ENCODE measurements at regions not wholly inside any gene's neighbourhood (a gene's known extent, or its start where the extent isn't known, plus 50 kb on each side); places are given as distances from the start of the nearest gene placed in this dataset.
"Not testable (repeated sequence)": the region's sequence is repeated elsewhere in the genome, so short reads cannot be mapped to it uniquely, and the experiment has no call there.

DNA sequence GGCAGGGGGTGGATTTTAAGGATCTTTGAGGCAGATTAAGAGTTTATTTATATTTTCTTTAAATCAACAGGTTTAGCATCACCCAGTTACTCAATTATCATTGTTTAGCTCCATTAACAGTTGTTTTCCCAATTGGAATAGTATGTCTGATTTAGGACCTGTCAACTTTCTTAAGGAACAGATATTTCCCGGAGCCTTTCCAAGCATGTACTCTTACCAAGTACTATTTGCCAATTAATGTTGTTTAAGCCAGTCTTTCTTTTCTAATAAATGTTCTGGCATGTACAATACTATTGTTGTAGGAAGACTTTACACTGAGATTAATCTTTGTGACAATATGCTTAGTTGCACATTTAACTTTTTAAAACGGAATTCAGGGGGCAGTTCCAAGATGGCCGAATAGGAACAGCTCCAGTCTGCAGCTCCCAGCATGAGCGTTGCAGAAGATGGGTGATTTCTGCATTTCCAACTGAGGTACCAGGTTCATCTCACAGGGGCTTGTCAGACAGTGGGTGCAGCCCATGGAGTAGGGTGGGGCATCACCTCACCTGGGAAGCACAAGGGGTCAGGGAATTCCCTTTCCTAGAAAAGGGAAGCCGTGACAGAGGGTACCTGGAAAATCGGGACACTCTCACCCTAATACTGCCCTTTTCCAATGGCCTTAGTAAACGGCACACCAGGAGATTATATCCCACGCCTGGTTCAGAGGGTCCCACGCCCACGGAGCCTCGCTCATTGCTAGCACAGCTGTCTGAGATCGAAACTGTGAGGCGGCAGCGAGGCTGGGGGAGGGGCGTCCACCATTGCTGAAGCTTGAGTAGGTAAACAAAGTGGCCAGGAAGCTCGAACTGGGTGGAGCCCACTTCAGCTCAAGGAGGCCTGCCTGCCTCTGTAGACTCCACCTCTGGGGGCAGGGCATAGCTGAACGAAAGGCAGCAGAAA, 173.7 kb downstream of the LRRC70 start:
- H3K9me3 ChIP-seq; H3K27me3 ChIP-seq; H3K4me3 ChIP-seq; H3K4me1 ChIP-seq; in situ Hi-C loops (cut with MboI; ENCODE audit: low sequenced_read_pairs in 4 of 4); intact Hi-C loops (cut with DNase I; ENCODE audit: low total_unique reads); H3K27ac ChIP-seq; DNase-seq; ATAC-seq; H3K36me3 ChIP-seq: not testable (repeated sequence)

DNA sequence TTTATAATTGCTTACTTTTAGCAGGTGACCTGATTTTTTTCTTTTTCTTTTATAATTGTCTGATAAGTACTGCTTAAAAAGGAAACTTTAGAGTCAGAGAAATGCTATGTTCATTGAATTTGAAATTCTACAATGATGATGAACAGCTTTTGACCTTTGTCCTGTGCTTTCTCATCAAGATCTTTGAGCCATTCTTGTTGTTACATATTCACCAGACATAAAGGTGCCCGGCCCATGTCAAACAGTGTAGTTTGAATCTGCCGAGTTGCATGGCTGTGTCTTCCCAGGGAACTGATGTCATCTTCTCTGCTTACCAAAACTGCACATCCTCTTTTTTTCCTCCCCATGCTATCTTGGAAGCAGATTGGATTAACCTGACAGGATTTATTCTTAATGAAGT, 163.6 kb downstream of the LRRC70 start:
- Histone ChIP-seq H3K27me3 (no peaks in the 10 kb centered on the region), H3K36me3 (no peaks in the 10 kb centered on the region), H3K9me3 (no peaks in the 10 kb centered on the region), H3K4me3 (no peak overlapping the region), H3K27ac (no peak overlapping the region), H3K4me1 (no peaks in the 10 kb centered on the region)
- ATAC-seq (no peak), DNase-seq (no peak)
- intact Hi-C loops (cut with DNase I; ENCODE audit: low total_unique reads), result no loop called here
- TF ChIP-seq POLR2A (IDR thresholded peaks at IDR 0.05) (no peak), CTCF (IDR thresholded peaks at IDR 0.05 in 4 of 5, conservative IDR thresholded peaks at IDR 0.05 in 1 of 5) (no peak)
- in situ Hi-C loops (cut with MboI; ENCODE audit: low sequenced_read_pairs in 4 of 4), result no loop called here

GRCh38 chr5:62741761-62742160, 163.1 kb downstream of the LRRC70 start:
- Histone ChIP-seq H3K27ac (no peak overlapping the region), H3K36me3 (no peaks in the 10 kb centered on the region), H3K27me3 (no peaks in the 10 kb centered on the region), H3K4me1 (no peaks in the 10 kb centered on the region), H3K9me3 (no peaks in the 10 kb centered on the region), H3K4me3 (no peak overlapping the region)
- TF ChIP-seq CTCF (IDR thresholded peaks at IDR 0.05 in 4 of 5, conservative IDR thresholded peaks at IDR 0.05 in 1 of 5) (no peak), POLR2A (IDR thresholded peaks at IDR 0.05) (no peak)
- ATAC-seq, result no peak
- intact Hi-C loops (cut with DNase I; ENCODE audit: low total_unique reads) (no loop called here), in situ Hi-C loops (cut with MboI; ENCODE audit: low sequenced_read_pairs in 4 of 4) (no loop called here)
- DNase-seq, result no peak

DNA sequence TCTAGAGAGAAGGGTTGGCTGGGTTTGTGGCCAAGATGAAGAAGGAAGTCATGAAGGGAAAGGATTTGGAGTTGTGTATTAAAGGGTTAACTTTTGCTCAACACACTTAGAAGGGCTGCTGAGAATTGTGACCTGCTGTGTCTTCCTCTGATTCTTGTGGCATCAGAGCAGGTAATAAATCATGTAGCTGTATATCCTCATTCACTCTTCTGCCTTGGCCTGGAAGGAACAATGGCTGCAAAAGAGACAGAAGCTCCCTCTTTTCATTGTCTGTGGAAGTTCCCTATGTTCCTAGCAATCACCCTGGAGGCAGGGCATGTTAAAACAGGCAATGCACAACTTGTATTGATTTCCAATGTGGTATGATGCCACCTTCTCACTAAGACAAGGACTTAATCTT, 159.1 kb downstream of the LRRC70 start:
- Histone ChIP-seq H3K4me1 (no peaks in the 10 kb centered on the region), H3K9me3 (no peaks in the 10 kb centered on the region), H3K36me3 (no peaks in the 10 kb centered on the region), H3K27me3 (no peaks in the 10 kb centered on the region), H3K27ac (no peak overlapping the region), H3K4me3 (no peak overlapping the region)
- in situ Hi-C loops (cut with MboI; ENCODE audit: low sequenced_read_pairs in 4 of 4), result no loop called here
- DNase-seq (no peak), ATAC-seq (no peak)
- TF ChIP-seq CTCF (IDR thresholded peaks at IDR 0.05 in 4 of 5, conservative IDR thresholded peaks at IDR 0.05 in 1 of 5), result no peak
- no peak for TF ChIP-seq POLR2A (IDR thresholded peaks at IDR 0.05)
- intact Hi-C loops (cut with DNase I; ENCODE audit: low total_unique reads), result no loop called here

DNA sequence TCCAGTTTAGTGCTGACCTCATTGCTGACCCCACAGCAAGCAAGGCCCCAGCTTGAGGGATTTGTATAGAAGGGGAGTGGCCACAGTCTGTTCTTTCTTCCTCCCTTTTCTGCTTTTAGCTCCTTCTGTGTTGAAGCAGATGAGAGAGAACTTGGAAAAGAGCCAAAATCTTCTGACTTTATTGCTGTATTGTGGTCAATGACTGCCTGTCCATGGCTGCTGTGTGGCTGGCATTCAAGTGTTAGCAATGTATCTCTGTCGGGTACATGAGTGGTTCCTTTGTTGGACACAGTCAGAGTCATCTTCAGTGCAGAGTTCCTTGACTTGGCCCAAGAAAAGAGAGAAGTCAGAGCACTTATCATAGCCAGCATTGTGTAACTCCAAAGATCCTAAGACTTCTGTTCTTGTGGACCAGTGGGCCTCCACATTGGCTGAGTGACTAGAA, 154.1 kb downstream of the LRRC70 start:
- TF ChIP-seq CTCF (IDR thresholded peaks at IDR 0.05 in 4 of 5, conservative IDR thresholded peaks at IDR 0.05 in 1 of 5) (no peak), POLR2A (IDR thresholded peaks at IDR 0.05) (no peak)
- in situ Hi-C loops (cut with MboI; ENCODE audit: low sequenced_read_pairs in 4 of 4), result no loop called here
- DNase-seq (no peak), ATAC-seq (no peak)
- Histone ChIP-seq H3K36me3 (no peaks in the 10 kb centered on the region), H3K4me1 (no peaks in the 10 kb centered on the region), H3K27me3 (no peaks in the 10 kb centered on the region), H3K27ac (no peak overlapping the region), H3K4me3 (no peak overlapping the region), H3K9me3 (no peaks in the 10 kb centered on the region)
- intact Hi-C loops (cut with DNase I; ENCODE audit: low total_unique reads), result no loop called here
